Neural crest cell (in vitro differentiated cells): ENCODE measurements at regions not wholly inside any gene's neighbourhood (a gene's known extent, or its start where the extent isn't known, plus 50 kb on each side); places are given as distances from the start of the nearest gene placed in this dataset.

Experiments used
- DNase-seq: peaks from one replicate; pipeline ENCODE4 v3.0.0; 2021; ENCODE audit warnings: low read depth, mixed read lengths, low spot score
- H3K27ac Mint-ChIP-seq: one replicate; pipeline ENCODE4 v1.8.0; 2021; ENCODE audit warnings: mild to moderate bottlenecking, mixed read lengths; ENCODE audit not compliant: unreplicated experiment
- H3K27me3 Mint-ChIP-seq: 2 replicates; pipeline ENCODE4 v1.8.0; 2021; ENCODE audit warnings: low read depth, mild to moderate bottlenecking, mixed read lengths
- H3K36me3 Mint-ChIP-seq: 2 replicates; pipeline ENCODE4 v1.8.0; 2021; ENCODE audit warnings: low read depth, mild to moderate bottlenecking, mixed read lengths
- H3K4me1 Mint-ChIP-seq: 2 replicates; pipeline ENCODE4 v1.8.0; 2021; ENCODE audit warnings: mixed read lengths
- H3K4me3 Mint-ChIP-seq: one replicate; pipeline ENCODE4 v1.8.0; 2021; ENCODE audit warnings: mild to moderate bottlenecking, mixed read lengths
- H3K9me3 Mint-ChIP-seq: 2 replicates; pipeline ENCODE4 v1.8.0; 2021; ENCODE audit warnings: mixed read lengths
- CTCF ChIP-seq: fragments of 200-600 bp; sonication (generic); conservative IDR thresholded peaks from 2 replicates; pipeline ENCODE4 v1.5.0; 2021; ENCODE audit warnings: antibody characterized with exemption, mild to moderate bottlenecking

DNA sequence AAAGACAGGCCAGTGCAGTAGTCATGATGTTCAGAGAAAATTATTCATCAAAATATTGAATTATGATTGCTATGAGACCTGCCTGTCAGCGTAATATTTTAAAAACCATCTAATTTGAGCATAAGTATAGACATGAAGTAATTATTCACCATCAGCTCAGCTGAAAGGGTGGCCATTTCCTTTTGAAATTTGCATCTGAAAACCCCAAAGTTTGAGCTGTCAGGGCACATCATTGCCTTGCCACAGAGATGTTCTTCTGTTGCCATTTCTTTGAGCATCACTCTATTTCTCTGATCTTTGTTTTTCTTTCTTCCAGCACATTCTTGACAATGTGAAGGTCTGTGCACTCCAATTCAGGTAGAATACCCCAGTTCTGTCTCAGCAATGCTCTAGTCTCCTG is 147.5 kb upstream of the RHOBTB1 start:
- no peaks in the 10 kb centered on the region for H3K4me1 Mint-ChIP-seq
- H3K27me3 Mint-ChIP-seq: no peaks in the 10 kb centered on the region
- no peak overlapping the region for H3K27ac Mint-ChIP-seq
- H3K36me3 Mint-ChIP-seq: no peaks in the 10 kb centered on the region
- no peak overlapping the region for H3K4me3 Mint-ChIP-seq
- peaks cover 3% of the 10 kb centered on the region for H3K9me3 Mint-ChIP-seq
- no peak for TF ChIP-seq CTCF
- no peak for DNase-seq

- H3K4me1 Mint-ChIP-seq: no peaks in the 10 kb centered on the region
- no peaks in the 10 kb centered on the region for H3K36me3 Mint-ChIP-seq
- DNase-seq: no peak
- TF ChIP-seq CTCF: no peak
- H3K4me3 Mint-ChIP-seq: no peak overlapping the region
- H3K27ac Mint-ChIP-seq: no peak overlapping the region
- peaks cover 6% of the 10 kb centered on the region for H3K9me3 Mint-ChIP-seq
- H3K27me3 Mint-ChIP-seq: no peaks in the 10 kb centered on the region
Measured at GRCh38 chr10:61089251-61089650, 145.3 kb upstream of the RHOBTB1 start.

DNA sequence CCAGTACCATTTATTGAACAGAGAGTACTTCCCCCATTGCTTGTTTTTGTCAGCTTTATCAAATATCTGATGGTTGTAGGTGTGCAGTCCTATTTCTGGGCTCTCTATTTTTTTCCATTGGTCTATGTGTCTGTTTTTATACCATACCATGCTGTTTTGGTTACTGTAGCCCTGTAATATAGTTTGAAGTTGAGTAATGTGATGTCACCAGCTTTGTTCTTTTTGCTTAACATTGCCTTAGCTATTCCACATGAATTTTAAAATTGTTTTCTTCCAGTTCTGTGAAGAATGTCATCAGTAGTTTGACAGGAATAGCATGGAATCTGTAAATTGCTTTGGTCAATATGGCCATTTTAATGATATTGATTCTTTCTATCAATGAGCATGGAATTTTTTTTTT is 140.5 kb upstream of the RHOBTB1 start:
- Mint-ChIP-seq H3K9me3 (peaks cover 11% of the 10 kb centered on the region), H3K4me3 (no peak overlapping the region), H3K27ac (no peak overlapping the region), H3K27me3 (no peaks in the 10 kb centered on the region), H3K36me3 (no peaks in the 10 kb centered on the region), H3K4me1 (no peaks in the 10 kb centered on the region)
- DNase-seq: no peak
- TF ChIP-seq CTCF: no peak

DNA sequence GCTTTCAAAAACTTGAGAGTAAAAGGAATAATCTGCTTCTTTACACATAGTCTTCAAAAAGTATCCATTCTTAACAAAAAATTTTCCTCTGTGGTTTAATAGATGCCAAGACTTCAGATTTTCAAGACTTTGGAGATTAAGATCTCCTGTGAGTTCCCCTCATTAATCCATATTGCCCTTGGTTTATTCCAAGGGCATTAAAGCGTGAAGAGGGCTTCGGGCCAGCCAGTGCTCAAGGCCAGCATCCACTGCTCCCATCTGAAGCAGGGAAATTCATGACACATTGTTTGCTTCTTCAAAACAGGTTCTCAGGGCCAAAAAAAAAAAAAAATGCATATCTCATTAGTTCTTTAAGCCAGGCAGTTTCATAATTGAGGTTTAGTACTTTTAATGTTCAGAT is 137.3 kb upstream of the RHOBTB1 start:
- Mint-ChIP-seq H3K4me3 (no peak overlapping the region), H3K27ac (no peak overlapping the region), H3K4me1 (no peaks in the 10 kb centered on the region), H3K9me3 (peaks cover 11% of the 10 kb centered on the region), H3K36me3 (no peaks in the 10 kb centered on the region), H3K27me3 (peaks cover 4% of the 10 kb centered on the region)
- DNase-seq: no peak
- no peak for TF ChIP-seq CTCF

DNA sequence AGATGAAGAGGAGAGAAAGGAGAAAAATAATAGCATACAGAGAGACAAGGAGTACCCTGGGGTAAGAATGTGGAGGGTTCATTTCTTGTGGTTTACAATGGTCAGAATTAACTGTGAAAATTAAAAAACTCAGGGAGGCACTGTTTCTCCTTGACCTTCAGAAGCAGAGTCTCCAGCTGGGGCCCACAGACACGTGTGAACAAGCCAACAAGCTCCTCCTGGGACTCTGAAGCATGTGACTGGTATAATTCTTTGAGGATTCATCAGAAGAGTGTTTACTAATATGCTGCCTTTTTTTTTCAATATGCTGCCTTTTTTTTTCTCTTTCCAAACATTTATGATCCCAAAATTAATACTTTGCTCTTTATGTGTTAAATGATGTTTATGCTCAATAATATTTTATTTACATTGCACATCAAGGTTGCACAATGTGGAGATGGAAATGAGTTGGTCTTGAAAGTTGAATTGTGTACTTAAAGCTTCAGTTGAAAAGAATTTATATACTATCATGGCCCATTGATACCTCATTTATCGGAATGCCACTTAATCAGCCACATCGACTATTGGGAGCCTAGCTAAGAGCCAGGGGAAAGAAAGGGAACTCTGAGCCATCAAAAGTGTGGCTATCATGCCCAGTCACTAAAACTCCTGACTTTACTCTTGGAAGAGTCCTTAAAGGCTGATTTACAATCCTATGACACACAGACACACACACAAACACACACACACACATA is 134.7 kb upstream of the RHOBTB1 start:
- H3K27ac Mint-ChIP-seq: no peak overlapping the region
- no peak for DNase-seq
- H3K36me3 Mint-ChIP-seq: no peaks in the 10 kb centered on the region
- H3K27me3 Mint-ChIP-seq: peaks cover 4% of the 10 kb centered on the region
- TF ChIP-seq CTCF: no peak
- H3K4me3 Mint-ChIP-seq: no peak overlapping the region
- H3K4me1 Mint-ChIP-seq: no peaks in the 10 kb centered on the region
- peaks cover 2% of the 10 kb centered on the region for H3K9me3 Mint-ChIP-seq
